ENCODE measurements at regions not wholly inside any gene's neighbourhood (a gene's known extent, or its start where the extent isn't known, plus 50 kb on each side); places are given as distances from the start of the nearest gene placed in this dataset.

DNA sequence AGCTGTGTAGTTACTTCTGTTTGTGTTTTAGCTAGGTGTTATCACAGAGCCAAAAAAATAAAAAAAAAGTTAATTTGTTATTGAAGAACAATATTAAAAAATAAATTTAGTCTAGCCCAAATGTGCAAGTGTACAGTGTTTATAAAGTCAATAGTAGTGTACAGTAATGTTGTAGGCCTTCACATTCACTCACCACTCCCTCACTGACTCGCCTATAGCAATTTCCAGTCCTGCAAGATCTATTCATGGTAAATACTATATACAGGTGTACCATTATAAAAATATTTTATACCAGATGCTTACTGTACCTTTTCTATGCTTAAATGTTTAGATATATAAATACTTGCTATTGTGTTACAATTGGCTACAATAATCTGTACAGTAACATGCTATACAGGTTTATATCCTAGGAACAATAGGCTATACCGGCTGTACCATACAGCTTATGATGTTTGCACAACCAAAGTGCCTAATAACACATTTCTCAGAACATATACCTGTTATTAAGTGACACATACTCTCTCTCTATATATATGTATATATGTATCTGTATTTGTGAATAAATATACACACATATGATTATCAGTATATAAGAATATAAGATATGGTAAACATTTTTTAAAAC, 341.4 kb upstream of the EDIL3 start:
- TF ChIP-seq, protein P1, sequence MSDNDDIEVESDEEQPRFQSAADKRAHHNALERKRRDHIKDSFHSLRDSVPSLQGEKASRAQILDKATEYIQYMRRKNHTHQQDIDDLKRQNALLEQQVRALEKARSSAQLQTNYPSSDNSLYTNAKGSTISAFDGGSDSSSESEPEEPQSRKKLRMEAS (IDR thresholded peaks at IDR 0.05), result no peak
- TF ChIP-seq POLR2A (IDR thresholded peaks at IDR 0.05; ENCODE audit: borderline replicate concordance, extremely low read depth, insufficient read depth, insufficient read length), result no peak
- no peak for TF ChIP-seq CEBPB (IDR thresholded peaks at IDR 0.05; ENCODE audit: low read depth)
- TF ChIP-seq ELF1 (IDR thresholded peaks at IDR 0.05; ENCODE audit: borderline replicate concordance, low read depth), result no peak
- no peak for TF ChIP-seq EZH2 (IDR thresholded peaks at IDR 0.05)
- no peak for TF ChIP-seq SIN3A (IDR thresholded peaks at IDR 0.05; ENCODE audit: low read depth)
- no peak for TF ChIP-seq JUND (IDR thresholded peaks at IDR 0.05)
- TF ChIP-seq ATF3 (IDR thresholded peaks at IDR 0.05), result no peak
- TF ChIP-seq EGR1 (IDR thresholded peaks at IDR 0.05; ENCODE audit: low read depth), result no peak
- no peak for TF ChIP-seq SRF (IDR thresholded peaks at IDR 0.05; ENCODE audit: low read depth)
- no peak for TF ChIP-seq POLR2AphosphoS5 (IDR thresholded peaks at IDR 0.05; ENCODE audit: low read depth, low read length)
- TF ChIP-seq, protein P2, sequence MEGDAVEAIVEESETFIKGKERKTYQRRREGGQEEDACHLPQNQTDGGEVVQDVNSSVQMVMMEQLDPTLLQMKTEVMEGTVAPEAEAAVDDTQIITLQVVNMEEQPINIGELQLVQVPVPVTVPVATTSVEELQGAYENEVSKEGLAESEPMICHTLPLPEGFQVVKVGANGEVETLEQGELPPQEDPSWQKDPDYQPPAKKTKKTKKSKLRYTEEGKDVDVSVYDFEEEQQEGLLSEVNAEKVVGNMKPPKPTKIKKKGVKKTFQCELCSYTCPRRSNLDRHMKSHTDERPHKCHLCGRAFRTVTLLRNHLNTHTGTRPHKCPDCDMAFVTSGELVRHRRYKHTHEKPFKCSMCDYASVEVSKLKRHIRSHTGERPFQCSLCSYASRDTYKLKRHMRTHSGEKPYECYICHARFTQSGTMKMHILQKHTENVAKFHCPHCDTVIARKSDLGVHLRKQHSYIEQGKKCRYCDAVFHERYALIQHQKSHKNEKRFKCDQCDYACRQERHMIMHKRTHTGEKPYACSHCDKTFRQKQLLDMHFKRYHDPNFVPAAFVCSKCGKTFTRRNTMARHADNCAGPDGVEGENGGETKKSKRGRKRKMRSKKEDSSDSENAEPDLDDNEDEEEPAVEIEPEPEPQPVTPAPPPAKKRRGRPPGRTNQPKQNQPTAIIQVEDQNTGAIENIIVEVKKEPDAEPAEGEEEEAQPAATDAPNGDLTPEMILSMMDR (IDR thresholded peaks at IDR 0.05 in 2 of 3, conservative IDR thresholded peaks at IDR 0.05 in 1 of 3; ENCODE audit: borderline replicate concordance in 1 of 3, insufficient read depth in 1 of 3, low read depth in 2 of 3, low read length in 2 of 3), result no peak
- no peak for TF ChIP-seq FOSL1 (IDR thresholded peaks at IDR 0.05; ENCODE audit: low read depth)
- no peak for TF ChIP-seq ZNF274 (IDR thresholded peaks at IDR 0.05; ENCODE audit: low read depth, low read length)
- no peak for TF ChIP-seq TCF7L2 (IDR thresholded peaks at IDR 0.05; ENCODE audit: borderline replicate concordance, extremely low read depth, insufficient read depth, insufficient read length)
- no peak for TF ChIP-seq ZFX (IDR thresholded peaks at IDR 0.05)
- no peak for TF ChIP-seq RAD21 (IDR thresholded peaks at IDR 0.05; ENCODE audit: low read depth)
- no peak for TF ChIP-seq REST (IDR thresholded peaks at IDR 0.05; ENCODE audit: low read depth)
- TF ChIP-seq SP1 (IDR thresholded peaks at IDR 0.05; ENCODE audit: low read depth), result no peak
- no peak for TF ChIP-seq EZH2phosphoT487 (IDR thresholded peaks at IDR 0.05; ENCODE audit: borderline replicate concordance)
- intact Hi-C loops (cut with micrococcal nuclease), result no loop called here
- ChIA-PET RAD21 (ENCODE audit: low non-redundant PET in 1 of 2, low total read pairs in 2 of 2, uncharacterized antibody in 2 of 2, unreplicated experiment in 2 of 2) (no interaction called here), POLR2A (no interaction called here), CTCF (no interaction called here)
- Histone ChIP-seq H2AFZ (ENCODE audit: low read depth, low read length, poor library complexity, severe bottlenecking) (no peak overlapping the region), H3K4me3 (replicated peaks in 1 of 2; ENCODE audit: low read depth in 1 of 2, low read length in 2 of 2) (no peak overlapping the region), H3K36me3 (ENCODE audit: control insufficient read depth in 1 of 2, insufficient read depth in 2 of 2, low read length in 2 of 2) (no peaks in the 10 kb centered on the region), H3K4me1 (ENCODE audit: control insufficient read depth in 1 of 2, insufficient read depth in 2 of 2, low read length in 2 of 2) (no peaks in the 10 kb centered on the region), H4K20me1 (ENCODE audit: insufficient read depth) (no peaks in the 10 kb centered on the region; the same call in 1 of the 2 replicates), H3K9ac (ENCODE audit: low read length) (no peak overlapping the region), H3K27ac (ENCODE audit: low read depth, low read length) (no peak overlapping the region), H3K27me3 (ENCODE audit: insufficient read depth, low read length) (no peaks in the 10 kb centered on the region), H3K9me3 (ENCODE audit: control insufficient read depth in 1 of 2, insufficient read depth in 1 of 2, low read depth in 1 of 2, low read length in 2 of 2) (no peaks in the 10 kb centered on the region), H3K79me2 (ENCODE audit: insufficient read depth, low read length) (no peaks in the 10 kb centered on the region), H3K9me2 (ENCODE audit: insufficient read depth) (no peaks in the 10 kb centered on the region), H3K4me2 (ENCODE audit: low read length) (no peak overlapping the region)
- ATAC-seq (no peak), DNase-seq (ENCODE audit: low read depth, low spot score) (no peak)
- BruUV-seq (replicated peaks), result no TSS peak

Measured in HCT116 (cell line).